ENCODE measurements at regions not wholly inside any gene's neighbourhood (a gene's known extent, or its start where the extent isn't known, plus 50 kb on each side); places are given as distances from the start of the nearest gene placed in this dataset.
"Not testable (repeated sequence)": the region's sequence is repeated elsewhere in the genome, so short reads cannot be mapped to it uniquely, and the experiment has no call there.

DNA sequence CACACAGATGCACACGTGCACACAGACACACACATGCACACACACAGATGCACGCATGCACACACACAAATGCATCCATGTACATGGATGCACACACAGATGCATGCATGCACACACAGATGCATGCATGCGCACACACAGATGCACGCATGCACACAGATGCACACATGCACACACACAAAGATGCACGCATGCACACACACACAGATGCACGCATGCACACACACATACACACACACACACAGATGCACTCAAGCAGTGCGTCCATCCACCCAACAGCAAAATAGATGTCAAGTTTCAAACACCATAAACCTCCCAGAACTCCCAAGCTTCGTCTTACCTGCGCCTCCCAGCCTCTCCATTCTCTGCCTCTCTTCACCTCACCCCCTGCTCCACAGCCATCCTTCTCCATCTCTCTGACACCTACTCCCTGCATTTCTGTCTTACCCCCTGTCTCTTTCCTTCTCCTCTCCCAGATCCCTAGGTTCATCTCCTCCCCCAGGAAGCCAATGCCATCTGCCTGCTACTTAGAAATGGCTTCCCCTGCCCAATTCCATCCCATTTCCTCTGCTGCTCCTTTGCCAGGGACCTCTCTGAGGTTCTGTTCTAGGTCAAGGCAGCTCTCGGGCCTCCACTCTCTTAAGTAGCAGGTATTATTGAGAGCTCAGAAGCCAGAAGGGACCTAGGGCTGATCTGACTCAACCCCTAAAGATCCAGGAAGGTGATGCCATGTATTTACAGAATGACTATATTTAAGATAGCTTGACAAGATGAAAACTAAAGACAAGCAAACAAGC is 297.2 kb downstream of the MED10 start:
- no peak for DNase-seq

DNA sequence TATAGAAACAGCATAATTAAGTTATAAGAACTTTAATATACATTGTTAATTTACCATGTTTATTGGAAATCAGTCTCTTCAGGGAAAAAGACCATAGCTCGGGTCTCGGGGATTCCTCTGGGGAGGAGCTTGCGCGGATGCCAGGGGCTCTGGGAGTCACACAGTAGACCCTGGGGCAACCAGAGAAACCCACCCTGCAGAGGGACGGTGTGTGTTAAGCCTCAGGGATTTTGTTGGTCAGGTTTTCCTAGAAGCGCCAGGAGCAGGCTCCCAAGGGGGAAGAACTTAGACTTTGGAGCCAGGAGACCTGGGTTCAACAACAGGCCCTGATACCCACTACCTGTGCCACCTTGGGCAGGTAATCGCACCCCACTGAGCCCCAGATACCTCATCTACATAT is 297.9 kb downstream of the MED10 start:
- H3K27me3 ChIP-seq: no peaks in the 10 kb centered on the region
- intact Hi-C loops (cut with DNase I; ENCODE audit: low total_unique reads): no loop called here
- H3K4me1 ChIP-seq: no peaks in the 10 kb centered on the region
- no peak overlapping the region for H3K4me3 ChIP-seq
- DNase-seq: no peak
- no peak overlapping the region for H3K27ac ChIP-seq
- no peaks in the 10 kb centered on the region for H3K36me3 ChIP-seq
- TF ChIP-seq, protein P1, sequence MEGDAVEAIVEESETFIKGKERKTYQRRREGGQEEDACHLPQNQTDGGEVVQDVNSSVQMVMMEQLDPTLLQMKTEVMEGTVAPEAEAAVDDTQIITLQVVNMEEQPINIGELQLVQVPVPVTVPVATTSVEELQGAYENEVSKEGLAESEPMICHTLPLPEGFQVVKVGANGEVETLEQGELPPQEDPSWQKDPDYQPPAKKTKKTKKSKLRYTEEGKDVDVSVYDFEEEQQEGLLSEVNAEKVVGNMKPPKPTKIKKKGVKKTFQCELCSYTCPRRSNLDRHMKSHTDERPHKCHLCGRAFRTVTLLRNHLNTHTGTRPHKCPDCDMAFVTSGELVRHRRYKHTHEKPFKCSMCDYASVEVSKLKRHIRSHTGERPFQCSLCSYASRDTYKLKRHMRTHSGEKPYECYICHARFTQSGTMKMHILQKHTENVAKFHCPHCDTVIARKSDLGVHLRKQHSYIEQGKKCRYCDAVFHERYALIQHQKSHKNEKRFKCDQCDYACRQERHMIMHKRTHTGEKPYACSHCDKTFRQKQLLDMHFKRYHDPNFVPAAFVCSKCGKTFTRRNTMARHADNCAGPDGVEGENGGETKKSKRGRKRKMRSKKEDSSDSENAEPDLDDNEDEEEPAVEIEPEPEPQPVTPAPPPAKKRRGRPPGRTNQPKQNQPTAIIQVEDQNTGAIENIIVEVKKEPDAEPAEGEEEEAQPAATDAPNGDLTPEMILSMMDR (IDR thresholded peaks at IDR 0.05): no peak
- no peaks in the 10 kb centered on the region for H3K9me3 ChIP-seq

More for the DNA sequence above, 297.2 kb downstream of the MED10 start:
- Histone ChIP-seq H3K27me3 (no peaks in the 10 kb centered on the region), H3K36me3 (no peaks in the 10 kb centered on the region), H3K4me1 (no peaks in the 10 kb centered on the region), H3K9me3 (no peaks in the 10 kb centered on the region), H3K4me3 (no peak overlapping the region), H3K27ac (no peak overlapping the region)
- intact Hi-C loops (cut with DNase I; ENCODE audit: low total_unique reads): no loop called here
- TF ChIP-seq, protein P1 (IDR thresholded peaks at IDR 0.05): no peak

DNA sequence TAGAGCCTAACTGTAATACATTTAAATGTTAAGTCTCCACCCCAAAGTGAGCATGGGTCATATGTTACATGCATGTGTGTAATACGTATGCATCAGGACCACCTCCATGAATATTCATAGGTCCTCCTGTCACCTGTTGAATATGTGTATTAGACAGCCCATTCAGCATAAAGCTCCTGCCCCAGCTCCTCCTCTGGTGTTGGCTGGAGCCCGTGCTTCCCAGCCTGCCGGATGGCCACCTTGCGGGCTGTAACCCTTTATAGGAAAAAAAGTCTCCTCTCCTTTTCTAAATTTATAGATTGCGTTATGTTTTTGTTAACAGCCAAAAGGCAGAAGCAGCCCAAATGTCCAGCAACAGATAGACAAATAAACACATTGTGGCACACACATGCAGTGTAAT is 299.5 kb downstream of the MED10 start:
- Histone ChIP-seq H3K4me3 (no peak overlapping the region), H3K27me3 (no peaks in the 10 kb centered on the region), H3K4me1 (no peaks in the 10 kb centered on the region), H3K9me3 (no peaks in the 10 kb centered on the region), H3K36me3 (no peaks in the 10 kb centered on the region), H3K27ac (no peak overlapping the region)
- TF ChIP-seq, protein P1 (IDR thresholded peaks at IDR 0.05): no peak
- intact Hi-C loops (cut with DNase I; ENCODE audit: low total_unique reads): no loop called here
- no peak for DNase-seq

DNA sequence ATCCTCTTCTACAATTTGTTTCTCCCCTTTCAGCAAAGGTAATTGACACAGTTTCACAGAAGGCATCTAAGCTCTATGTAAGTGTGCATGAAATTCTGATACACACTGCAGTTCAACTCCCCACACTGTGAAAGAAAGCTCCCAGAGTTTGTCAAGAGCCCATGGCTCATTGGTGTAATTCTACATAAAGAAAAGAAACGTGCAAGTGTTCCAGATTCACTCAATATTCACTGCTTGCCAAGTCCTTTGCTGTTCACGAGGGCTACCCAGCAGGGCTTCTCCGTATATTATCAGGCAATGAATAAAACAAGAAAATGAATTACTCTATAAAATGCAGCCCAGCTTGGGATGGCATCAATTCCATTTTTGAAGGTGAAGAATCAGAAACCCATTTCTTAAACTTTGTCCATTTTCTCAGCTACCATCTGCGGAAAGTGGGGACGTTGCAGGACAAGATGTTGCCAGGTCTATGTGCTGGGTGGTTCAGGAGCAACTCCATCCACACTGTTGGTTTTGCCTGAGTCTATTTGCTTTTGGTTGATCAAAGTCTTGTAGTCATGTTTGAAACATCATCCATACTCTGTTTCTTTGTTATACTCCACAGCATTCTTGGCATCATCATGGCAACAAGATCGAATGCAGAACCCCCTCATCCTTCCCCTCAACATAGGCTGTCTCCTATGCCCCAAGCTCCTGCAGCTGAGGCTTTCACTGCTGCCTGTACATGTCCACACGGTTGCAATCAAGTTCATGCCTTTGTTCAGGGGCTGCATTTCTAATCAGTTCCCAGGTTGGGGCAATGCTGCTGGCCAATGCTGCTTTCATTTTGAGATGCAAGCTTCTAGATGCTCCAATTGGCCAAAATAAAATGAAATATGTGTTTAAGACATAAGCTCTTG is 301.8 kb downstream of the MED10 start:
- intact Hi-C loops (cut with DNase I; ENCODE audit: low total_unique reads): no loop called here
- Histone ChIP-seq H3K27me3 (no peaks in the 10 kb centered on the region), H3K27ac (no peak overlapping the region), H3K4me3 (no peak overlapping the region), H3K36me3 (no peaks in the 10 kb centered on the region), H3K9me3 (no peaks in the 10 kb centered on the region), H3K4me1 (no peaks in the 10 kb centered on the region)
- TF ChIP-seq, protein P1 (IDR thresholded peaks at IDR 0.05): no peak
- no peak for DNase-seq

DNA sequence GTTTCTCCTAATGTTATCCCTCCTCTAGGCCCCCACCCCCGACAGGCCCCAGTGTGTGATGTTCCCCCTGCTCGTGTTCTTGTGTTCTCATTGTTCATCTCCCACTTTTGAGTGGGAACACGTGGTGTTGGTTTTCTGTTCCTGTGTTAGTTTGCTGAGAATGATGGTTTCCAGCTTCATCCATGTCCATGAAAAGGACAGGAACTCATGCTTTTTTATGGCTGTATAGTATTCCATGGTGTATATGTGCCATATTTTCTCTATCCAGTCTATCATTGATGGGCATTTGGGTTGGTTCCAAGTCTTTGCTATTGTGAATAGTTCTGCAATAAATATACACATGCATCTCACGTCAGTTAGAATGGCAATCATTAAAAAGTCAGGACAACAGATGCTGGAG is 305.9 kb downstream of the MED10 start:
- H3K9me3 ChIP-seq; H3K4me3 ChIP-seq; H3K36me3 ChIP-seq; H3K27me3 ChIP-seq; intact Hi-C loops (cut with DNase I; ENCODE audit: low total_unique reads); H3K27ac ChIP-seq; DNase-seq: not testable (repeated sequence)
- peaks cover 0 to 10% (median 0%) of the 10 kb centered on the region in 4 donors for H3K4me1 ChIP-seq

Measured in tibial artery (tissue), 4 donors.